ENCODE measurements at regions not wholly inside any gene's neighbourhood (a gene's known extent, or its start where the extent isn't known, plus 50 kb on each side); places are given as distances from the start of the nearest gene placed in this dataset.
"Not testable (repeated sequence)": the region's sequence is repeated elsewhere in the genome, so short reads cannot be mapped to it uniquely, and the experiment has no call there.

DNA sequence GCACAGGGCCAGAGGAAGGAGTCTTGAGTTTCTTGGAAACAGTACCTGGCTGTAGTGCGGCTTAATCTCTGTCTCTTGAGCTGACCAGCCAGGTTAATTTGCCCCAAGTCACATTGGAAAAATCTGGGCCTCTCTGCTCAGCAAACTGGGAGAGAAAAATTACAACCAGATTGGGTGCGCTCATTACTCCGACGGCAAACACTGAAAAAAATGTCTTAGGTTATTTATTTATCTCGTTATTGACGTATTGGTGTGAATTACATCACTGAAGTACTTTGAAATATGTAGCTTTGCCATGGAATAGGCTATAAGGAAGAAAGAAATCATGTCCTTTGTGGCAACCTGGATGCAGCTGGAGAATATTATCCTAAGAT lies 139.7 kb upstream of the TPTE start:
- H3K27ac ChIP-seq (ENCODE audit: low read depth in 1 of 2, low read length in 2 of 2); H3K4me3 ChIP-seq (ENCODE audit: low read length in 2 of 2); ATAC-seq (ENCODE audit: low FRiP score); H3K36me3 ChIP-seq (ENCODE audit: control insufficient read depth in 1 of 2, insufficient read depth in 2 of 2, low read length in 1 of 2); DNase-seq; H3K4me1 ChIP-seq (ENCODE audit: control insufficient read depth in 1 of 2, insufficient read depth in 2 of 2, low read length in 2 of 2); intact Hi-C loops (cut with DNase I); H3K9me3 ChIP-seq (ENCODE audit: control insufficient read depth, low read length); H3K27me3 ChIP-seq (ENCODE audit: control insufficient read depth in 1 of 2, insufficient read depth in 2 of 2, low read length in 1 of 2): not testable (repeated sequence)
- 74 to 82% methylated on average over 6 of the region's 6 CpGs for WGBS, 2 donors

DNA sequence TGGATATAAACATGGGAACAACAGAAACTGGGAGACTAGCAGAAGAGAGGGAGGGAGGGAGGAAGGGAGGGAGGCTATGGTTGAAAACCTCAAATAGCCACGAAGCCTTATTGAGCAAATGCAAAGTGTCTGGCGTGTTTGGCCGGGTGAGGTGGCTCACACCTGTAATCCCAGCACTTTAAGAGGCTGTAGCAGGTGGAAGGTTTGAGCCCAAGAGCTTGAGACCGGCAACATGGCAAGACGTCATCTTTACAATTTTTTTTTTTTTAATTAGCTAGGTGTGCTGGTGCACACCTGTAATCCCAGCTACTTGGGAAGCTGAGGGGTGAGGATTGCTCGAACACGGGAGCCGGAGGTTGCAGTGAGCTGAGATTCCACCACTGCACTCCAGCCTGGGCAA lies 139.2 kb upstream of the TPTE start:
- H3K36me3 ChIP-seq (ENCODE audit: control insufficient read depth in 1 of 2, insufficient read depth in 2 of 2, low read length in 1 of 2); H3K4me1 ChIP-seq (ENCODE audit: control insufficient read depth in 1 of 2, insufficient read depth in 2 of 2, low read length in 2 of 2); H3K27ac ChIP-seq (ENCODE audit: low read depth in 1 of 2, low read length in 2 of 2); H3K27me3 ChIP-seq (ENCODE audit: control insufficient read depth in 1 of 2, insufficient read depth in 2 of 2, low read length in 1 of 2); DNase-seq; intact Hi-C loops (cut with DNase I); H3K9me3 ChIP-seq (ENCODE audit: control insufficient read depth, low read length); H3K4me3 ChIP-seq (ENCODE audit: low read length in 2 of 2); ATAC-seq (ENCODE audit: low FRiP score): not testable (repeated sequence)
- 58 to 70% methylated on average over 8 of the region's 8 CpGs for WGBS, 2 donors

DNA sequence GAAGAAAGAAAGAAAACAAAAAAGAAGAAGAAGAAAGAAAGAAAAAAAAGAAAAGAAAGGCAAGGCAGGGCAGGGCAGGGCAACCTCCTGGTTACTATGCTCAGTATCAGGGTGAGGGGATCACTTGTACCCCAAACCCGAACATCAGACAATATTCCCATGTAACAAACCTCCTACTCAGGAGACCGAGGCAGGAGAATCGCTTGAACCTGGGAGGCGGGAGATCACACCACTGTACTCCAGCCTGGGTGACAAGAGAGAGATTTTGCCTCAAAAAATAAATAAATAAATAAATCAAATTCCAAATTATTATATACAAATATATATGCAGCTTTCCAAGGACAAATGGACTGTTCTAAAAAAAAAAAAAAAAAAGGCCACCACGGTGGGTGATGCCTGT lies 138.8 kb upstream of the TPTE start:
- H3K4me3 ChIP-seq (ENCODE audit: low read length in 2 of 2); H3K4me1 ChIP-seq (ENCODE audit: control insufficient read depth in 1 of 2, insufficient read depth in 2 of 2, low read length in 2 of 2); DNase-seq; H3K27me3 ChIP-seq (ENCODE audit: control insufficient read depth in 1 of 2, insufficient read depth in 2 of 2, low read length in 1 of 2); H3K36me3 ChIP-seq (ENCODE audit: control insufficient read depth in 1 of 2, insufficient read depth in 2 of 2, low read length in 1 of 2); H3K27ac ChIP-seq (ENCODE audit: low read depth in 1 of 2, low read length in 2 of 2); H3K9me3 ChIP-seq (ENCODE audit: control insufficient read depth, low read length); ATAC-seq (ENCODE audit: low FRiP score); intact Hi-C loops (cut with DNase I): not testable (repeated sequence)
- 49 to 63% methylated on average over 5 of the region's 5 CpGs for WGBS, 2 donors

DNA sequence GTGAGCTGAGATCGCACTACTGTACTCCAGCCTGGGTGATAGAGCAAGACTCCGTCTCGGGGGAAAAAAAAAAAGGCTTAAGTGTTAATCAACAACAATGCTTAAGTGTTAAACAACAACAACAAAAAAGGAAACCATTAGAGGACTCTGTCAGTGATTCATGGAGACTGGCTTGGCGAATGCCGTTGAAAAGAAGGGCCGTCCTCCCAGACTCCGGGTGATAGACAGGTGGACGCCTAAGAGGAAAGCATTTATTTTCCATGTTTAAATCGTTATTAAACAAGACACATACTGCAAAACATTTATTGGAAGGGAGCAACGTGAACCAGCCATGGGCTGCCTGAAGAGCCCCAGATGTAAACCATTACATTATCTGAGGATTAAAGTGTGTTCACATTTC lies 137.8 kb upstream of the TPTE start:
- DNase-seq; H3K4me3 ChIP-seq (ENCODE audit: low read length in 2 of 2); intact Hi-C loops (cut with DNase I); H3K9me3 ChIP-seq (ENCODE audit: control insufficient read depth, low read length); H3K27me3 ChIP-seq (ENCODE audit: control insufficient read depth in 1 of 2, insufficient read depth in 2 of 2, low read length in 1 of 2); H3K27ac ChIP-seq (ENCODE audit: low read depth in 1 of 2, low read length in 2 of 2); H3K36me3 ChIP-seq (ENCODE audit: control insufficient read depth in 1 of 2, insufficient read depth in 2 of 2, low read length in 1 of 2); ATAC-seq (ENCODE audit: low FRiP score); H3K4me1 ChIP-seq (ENCODE audit: control insufficient read depth in 1 of 2, insufficient read depth in 2 of 2, low read length in 2 of 2): not testable (repeated sequence)
- WGBS, 2 donors, result 79 to 80% methylated on average over 10 of the region's 10 CpGs

DNA sequence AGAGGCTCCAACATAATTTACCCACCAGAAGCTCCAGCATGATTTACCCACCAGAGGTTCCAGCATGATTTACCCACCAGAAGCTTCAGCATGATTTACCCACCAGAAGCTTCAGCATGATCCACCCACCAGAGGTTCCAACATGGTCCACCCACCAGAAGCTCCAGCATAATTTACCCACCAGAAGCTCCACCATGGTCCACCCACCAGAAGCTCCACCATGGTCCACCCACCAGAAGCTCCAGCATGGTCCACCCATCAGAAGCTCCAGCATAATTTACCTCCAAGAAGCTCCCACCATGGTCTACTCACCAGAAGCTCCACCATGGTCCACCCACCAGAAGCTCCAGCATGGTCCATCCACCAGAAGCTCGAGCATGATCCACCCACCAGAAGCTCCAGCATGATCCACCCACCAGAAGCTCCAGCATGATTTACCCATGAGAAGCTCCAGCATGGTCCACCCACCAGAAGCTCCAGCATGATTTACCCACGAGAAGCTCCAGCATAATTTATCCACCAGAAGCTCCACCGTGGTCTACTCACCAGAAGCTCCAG lies 137.0 kb upstream of the TPTE start:
- intact Hi-C loops (cut with DNase I); DNase-seq; H3K4me1 ChIP-seq (ENCODE audit: control insufficient read depth in 1 of 2, insufficient read depth in 2 of 2, low read length in 2 of 2); H3K4me3 ChIP-seq (ENCODE audit: low read length in 2 of 2); H3K27ac ChIP-seq (ENCODE audit: low read depth in 1 of 2, low read length in 2 of 2); H3K27me3 ChIP-seq (ENCODE audit: control insufficient read depth in 1 of 2, insufficient read depth in 2 of 2, low read length in 1 of 2); H3K36me3 ChIP-seq (ENCODE audit: control insufficient read depth in 1 of 2, insufficient read depth in 2 of 2, low read length in 1 of 2); H3K9me3 ChIP-seq (ENCODE audit: control insufficient read depth, low read length); ATAC-seq (ENCODE audit: low FRiP score): not testable (repeated sequence)
- WGBS, 2 donors, result 46% methylated on average over 3 of the region's 3 CpGs

DNA sequence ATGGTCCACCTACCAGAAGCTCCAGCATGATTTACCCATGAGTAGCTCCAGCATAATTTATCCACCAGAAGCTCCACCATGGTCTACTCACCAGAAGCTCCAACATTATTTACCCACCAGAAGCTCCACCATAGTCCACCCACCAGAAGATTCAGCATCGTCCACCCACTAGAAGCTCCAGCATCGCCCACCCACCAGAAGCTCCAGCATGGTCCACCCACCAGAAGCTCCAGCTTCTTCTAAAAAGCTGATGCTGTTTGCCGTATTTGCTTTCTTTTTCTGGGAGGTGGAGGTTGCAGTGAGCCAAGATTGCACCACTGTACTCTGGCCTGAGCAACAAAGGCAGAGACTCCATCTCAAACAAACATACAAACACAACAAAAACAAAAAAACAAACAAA lies 136.2 kb upstream of the TPTE start:
- H3K9me3 ChIP-seq (ENCODE audit: control insufficient read depth, low read length); DNase-seq; H3K36me3 ChIP-seq (ENCODE audit: control insufficient read depth in 1 of 2, insufficient read depth in 2 of 2, low read length in 1 of 2); ATAC-seq (ENCODE audit: low FRiP score); H3K27ac ChIP-seq (ENCODE audit: low read depth in 1 of 2, low read length in 2 of 2); H3K27me3 ChIP-seq (ENCODE audit: control insufficient read depth in 1 of 2, insufficient read depth in 2 of 2, low read length in 1 of 2); intact Hi-C loops (cut with DNase I); H3K4me1 ChIP-seq (ENCODE audit: control insufficient read depth in 1 of 2, insufficient read depth in 2 of 2, low read length in 2 of 2); H3K4me3 ChIP-seq (ENCODE audit: low read length in 2 of 2): not testable (repeated sequence)
- 71 to 74% methylated on average over 3 of the region's 3 CpGs for WGBS, 2 donors

DNA sequence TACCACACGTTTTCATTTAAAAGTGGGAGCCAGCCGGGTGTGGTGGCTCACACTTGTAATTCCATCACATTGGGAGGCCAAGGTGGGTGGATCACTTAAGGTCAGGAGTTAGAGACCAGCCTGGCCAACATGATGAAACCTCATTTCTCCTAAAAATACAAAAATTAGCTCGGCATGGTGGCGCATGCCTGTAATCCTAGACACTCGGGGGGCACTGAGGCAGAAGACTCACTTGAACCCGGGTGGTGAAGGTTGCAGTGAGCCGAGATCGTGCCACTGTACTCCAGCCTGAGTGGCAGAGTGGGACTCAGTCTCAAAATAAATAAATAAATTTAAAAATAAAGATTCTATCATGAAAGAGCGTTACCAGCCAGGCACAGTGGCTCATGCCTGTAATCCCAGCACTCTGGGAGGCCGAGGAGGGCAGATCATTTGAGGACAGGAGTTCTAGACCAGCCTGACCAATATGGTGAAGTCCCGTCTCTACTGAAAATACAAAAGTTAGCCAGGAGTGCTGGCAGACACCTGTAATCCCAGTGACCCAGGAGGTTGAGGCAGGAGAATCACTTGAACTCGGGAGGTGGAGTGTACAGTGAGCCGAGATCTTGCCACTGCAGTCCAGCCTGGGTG lies 135.4 kb upstream of the TPTE start:
- H3K4me1 ChIP-seq (ENCODE audit: control insufficient read depth in 1 of 2, insufficient read depth in 2 of 2, low read length in 2 of 2); H3K4me3 ChIP-seq (ENCODE audit: low read length in 2 of 2); H3K27ac ChIP-seq (ENCODE audit: low read depth in 1 of 2, low read length in 2 of 2); H3K36me3 ChIP-seq (ENCODE audit: control insufficient read depth in 1 of 2, insufficient read depth in 2 of 2, low read length in 1 of 2); H3K27me3 ChIP-seq (ENCODE audit: control insufficient read depth in 1 of 2, insufficient read depth in 2 of 2, low read length in 1 of 2); H3K9me3 ChIP-seq (ENCODE audit: control insufficient read depth, low read length); intact Hi-C loops (cut with DNase I); DNase-seq: not testable (repeated sequence)
- WGBS, 2 donors, result 66 to 68% methylated on average over 13 of the region's 13 CpGs
- peak; percentile 27 for ATAC-seq (ENCODE audit: low FRiP score)

DNA sequence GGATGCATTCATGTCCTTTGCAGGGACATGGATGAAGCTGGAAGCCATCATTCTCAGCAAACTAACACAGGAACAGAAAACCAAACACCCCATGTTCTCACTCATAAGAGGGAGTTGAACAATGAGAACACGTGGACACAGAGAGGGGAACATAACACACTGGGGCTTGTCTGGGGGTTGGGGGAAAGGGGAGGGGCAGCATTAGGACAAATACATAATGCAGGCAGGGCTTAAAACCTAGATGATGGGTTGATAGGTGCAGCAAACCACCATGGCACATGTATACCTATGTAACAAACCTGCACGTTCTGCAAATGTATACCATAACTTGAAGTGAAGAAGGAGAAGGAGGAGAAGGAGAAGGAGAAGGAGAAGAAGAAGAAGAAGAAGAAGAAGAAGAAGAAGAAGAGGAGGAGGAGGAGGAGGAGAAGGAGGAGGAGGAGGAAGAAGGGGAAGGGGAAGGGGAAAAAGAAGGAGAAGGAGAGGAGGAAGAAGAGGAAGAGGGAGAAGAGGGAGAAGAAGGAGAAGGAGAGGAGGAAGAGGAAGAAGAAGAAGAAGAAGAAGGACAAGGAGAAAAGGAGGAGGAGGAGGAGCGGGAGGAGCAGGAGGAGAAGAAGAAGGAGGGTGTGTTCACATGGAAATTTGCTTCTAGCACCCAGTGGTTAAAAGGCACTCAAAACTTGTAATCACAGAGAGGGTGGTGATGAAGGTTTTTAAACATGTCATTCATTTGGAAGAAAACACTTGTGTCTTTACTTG lies 133.5 kb upstream of the TPTE start:
- H3K4me3 ChIP-seq (ENCODE audit: low read length in 2 of 2); DNase-seq; H3K9me3 ChIP-seq (ENCODE audit: control insufficient read depth, low read length); intact Hi-C loops (cut with DNase I); H3K27me3 ChIP-seq (ENCODE audit: control insufficient read depth in 1 of 2, insufficient read depth in 2 of 2, low read length in 1 of 2); H3K36me3 ChIP-seq (ENCODE audit: control insufficient read depth in 1 of 2, insufficient read depth in 2 of 2, low read length in 1 of 2); H3K4me1 ChIP-seq (ENCODE audit: control insufficient read depth in 1 of 2, insufficient read depth in 2 of 2, low read length in 2 of 2); ATAC-seq (ENCODE audit: low FRiP score); H3K27ac ChIP-seq (ENCODE audit: low read depth in 1 of 2, low read length in 2 of 2): not testable (repeated sequence)
- 43 to 57% methylated on average over 3 of the region's 3 CpGs for WGBS, 2 donors

DNA sequence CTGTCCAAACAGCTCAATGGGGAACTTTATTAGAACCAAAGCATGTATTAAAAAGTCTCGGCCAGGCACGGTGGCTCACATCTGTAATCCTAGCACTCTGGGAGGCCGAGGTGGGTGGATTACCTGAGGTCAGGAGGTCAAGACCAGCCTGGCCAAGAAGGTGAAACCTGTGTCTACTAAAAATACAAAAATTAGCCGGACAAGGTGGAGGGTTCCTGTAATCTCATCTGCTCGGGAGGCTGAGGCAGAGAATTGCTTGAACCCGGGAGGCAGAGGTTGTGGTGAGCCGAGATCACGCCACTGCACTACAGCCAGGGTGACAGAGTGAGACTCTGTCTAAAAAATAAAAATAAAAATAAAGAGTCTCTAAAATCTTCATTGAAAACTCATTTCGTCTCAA lies 132.8 kb upstream of the TPTE start:
- H3K27ac ChIP-seq (ENCODE audit: low read depth in 1 of 2, low read length in 2 of 2); H3K36me3 ChIP-seq (ENCODE audit: control insufficient read depth in 1 of 2, insufficient read depth in 2 of 2, low read length in 1 of 2); DNase-seq; H3K4me3 ChIP-seq (ENCODE audit: low read length in 2 of 2); H3K4me1 ChIP-seq (ENCODE audit: control insufficient read depth in 1 of 2, insufficient read depth in 2 of 2, low read length in 2 of 2); intact Hi-C loops (cut with DNase I); ATAC-seq (ENCODE audit: low FRiP score); H3K27me3 ChIP-seq (ENCODE audit: control insufficient read depth in 1 of 2, insufficient read depth in 2 of 2, low read length in 1 of 2); H3K9me3 ChIP-seq (ENCODE audit: control insufficient read depth, low read length): not testable (repeated sequence)
- WGBS, 2 donors, result 64 to 66% methylated on average over 9 of the region's 9 CpGs

Data from aorta (tissue), 5 donors.